Endothelial cell of umbilical vein (primary cell): ENCODE measurements at regions not wholly inside any gene's neighbourhood (a gene's known extent, or its start where the extent isn't known, plus 50 kb on each side); places are given as distances from the start of the nearest gene placed in this dataset.

Experiments used
- BruUV-seq: library from RNA; stranded (reverse); fragments of 400-500 nt; replicated peaks from 2 replicates; lab custom pipeline; 2021; lab: Mats Ljungman, UMichigan
- CTCF ChIA-PET: fragments of 300-600, 350-600 bp; sonication (Branson Sonifier 250); formaldehyde crosslinking; loops from one replicate; lab custom pipeline; 2021; ENCODE audit warnings: antibody characterized with exemption, inconsistent platforms; lab: Charles Lee
- POLR2A ChIA-PET: fragments of 300-600, 350-600 bp; sonication (Branson Sonifier 250); formaldehyde crosslinking; loops from one replicate; lab custom pipeline; 2021; ENCODE audit warnings: antibody characterized with exemption, inconsistent platforms; lab: Charles Lee
- DNase-seq: peaks from one replicate; pipeline ENCODE4 v3.0.0-alpha.2; 2011; ENCODE audit warnings: low read depth, low spot score
- FAIRE-seq: peaks from 2 replicates; lab custom pipeline; 2011; peaks lifted over from hg19 to GRCh38; lab: Jason Lieb, UNC
- H2AFZ ChIP-seq: 2 replicates; pipeline ENCODE4 v1.6.0; 2012; ENCODE audit warnings: low read depth, low read length, control low read depth, inconsistent platforms
- H3K27ac ChIP-seq: 2 replicates; pipeline ENCODE4 v1.5.1; 2011; ENCODE audit warnings: low read depth, mild to moderate bottlenecking, control low read depth, low read length, moderate library complexity; ENCODE audit not compliant: insufficient read depth
- H3K27me3 ChIP-seq, 2 experiments: 2 replicates each; pipeline versions ENCODE4 v1.6.0 to v1.6.1; 2011; ENCODE audit warnings: low read length in 2 of 2, mixed read lengths in 1 of 2; ENCODE audit not compliant: control insufficient read depth in 2 of 2, insufficient read depth in 2 of 2
- H3K36me3 ChIP-seq, 2 experiments: 2 replicates in 1 of 2; 3 replicates in 1 of 2; pipeline ENCODE4 v1.5.1; 2011; ENCODE audit warnings: low read length in 2 of 2, mild to moderate bottlenecking in 1 of 2, moderate library complexity in 1 of 2; ENCODE audit not compliant: control insufficient read depth in 2 of 2, insufficient read depth in 2 of 2; ENCODE audit errors: extremely low read depth in 1 of 2
- H3K4me1 ChIP-seq: 3 replicates; pipeline ENCODE4 v1.5.1; 2011; ENCODE audit warnings: mild to moderate bottlenecking, low read length; ENCODE audit not compliant: control insufficient read depth, insufficient read depth; ENCODE audit errors: extremely low read depth
- H3K4me2 ChIP-seq: 2 replicates; pipeline ENCODE4 v1.6.1; 2011; ENCODE audit warnings: low read length, control low read depth, mixed read lengths; ENCODE audit not compliant: insufficient read depth
- H3K4me3 ChIP-seq, 3 experiments: fragments of 200-600 bp in 1 of 3; sonication (generic), shearing (Covaris generic) in 1 of 3; replicated peaks in 1 of 3; 2 replicates each; pipeline ENCODE4 v1.5.1; 2011 to 2016; ENCODE audit warnings: control low read depth in 3 of 3, low read length in 3 of 3, mild to moderate bottlenecking in 2 of 3, inconsistent platforms in 1 of 3, low read depth in 1 of 3, moderate library complexity in 1 of 3; ENCODE audit not compliant: insufficient read depth in 1 of 3
- H3K79me2 ChIP-seq: 2 replicates; pipeline ENCODE4 v1.6.0; 2012; ENCODE audit warnings: low read length, inconsistent platforms; ENCODE audit not compliant: control insufficient read depth, insufficient read depth
- H3K9ac ChIP-seq: replicated peaks from 2 replicates; pipeline ENCODE3; 2011; ENCODE audit warnings: low read length, control low read depth; ENCODE audit not compliant: insufficient read depth; ENCODE audit errors: extremely low read depth
- H3K9me1 ChIP-seq: replicated peaks from 3 replicates; pipeline ENCODE4 v1.6.0; 2011; ENCODE audit warnings: mild to moderate bottlenecking, low read length; ENCODE audit not compliant: control insufficient read depth, insufficient read depth; ENCODE audit errors: extremely low read depth
- H3K9me3 ChIP-seq: replicated peaks from 2 replicates; pipeline ENCODE4 v1.5.1; 2012; ENCODE audit warnings: low read length, inconsistent platforms; ENCODE audit not compliant: control insufficient read depth, insufficient read depth
- H4K20me1 ChIP-seq: replicated peaks from 2 replicates; pipeline ENCODE3; 2011; ENCODE audit warnings: mild to moderate bottlenecking, low read length; ENCODE audit not compliant: control insufficient read depth, insufficient read depth; ENCODE audit errors: extremely low read depth
- EZH2 ChIP-seq: IDR thresholded peaks from 2 replicates; pipeline ENCODE4 v1.6.1; 2012; ENCODE audit warnings: borderline replicate concordance, low read depth, mild to moderate bottlenecking, moderate library complexity, low read length, inconsistent platforms; ENCODE audit not compliant: severe bottlenecking
- FOS ChIP-seq: IDR thresholded peaks from 2 replicates; pipeline ENCODE4 v1.6.1; 2011; ENCODE audit warnings: mild to moderate bottlenecking, low read length, moderate library complexity, borderline replicate concordance; ENCODE audit not compliant: insufficient read depth
- GATA2 ChIP-seq: IDR thresholded peaks from 2 replicates; pipeline ENCODE4 v1.7.0; 2011; ENCODE audit warnings: low read depth, mild to moderate bottlenecking, moderate library complexity, mixed read lengths, low read length; ENCODE audit not compliant: insufficient read length, insufficient read depth
- MYC ChIP-seq: IDR thresholded peaks from one replicate; pipeline ENCODE4 v1.6.1; 2011; ENCODE audit warnings: mild to moderate bottlenecking, low read depth, low read length
- POLR2A ChIP-seq: IDR thresholded peaks from 2 replicates; pipeline ENCODE4 v1.6.1; 2012; ENCODE audit warnings: low read depth, mild to moderate bottlenecking, control low read depth, low read length
- POLR2AphosphoS5 ChIP-seq: IDR thresholded peaks from 2 replicates; pipeline ENCODE4 v1.6.1; 2012; ENCODE audit warnings: low read depth, mild to moderate bottlenecking, control low read depth, low read length, moderate library complexity; ENCODE audit not compliant: insufficient read depth
- dilution Hi-C: fragments of 300-500 bp; cut with MboI; formaldehyde crosslinking; loops from one replicate; pipeline ENCODE4 v1.15.0; 2019; ENCODE audit warnings: low sequenced_read_pairs; ENCODE audit not compliant: extremely low pct_ligation_motif_present
- intact Hi-C: fragments of 100-400 bp; cut with micrococcal nuclease; formaldehyde crosslinking; loops from one replicate; pipeline ENCODE4 v1.10.0; 2022
- TF ChIP-seq, protein P1 (sequence below): IDR thresholded peaks from 2 replicates; pipeline ENCODE4 v1.6.1; 2011; ENCODE audit not compliant: insufficient read depth, insufficient read length
- TF ChIP-seq, protein P2 (sequence below), 2 donors: IDR thresholded peaks; 1 replicate in 1 of 2; 2 replicates in 1 of 2; pipeline ENCODE4 v1.5.1; 2011; ENCODE audit warnings: low read length in 2 of 2, mild to moderate bottlenecking in 2 of 2, moderate library complexity in 2 of 2, control low read depth in 1 of 2, inconsistent platforms in 1 of 2, low read depth in 1 of 2; ENCODE audit not compliant: insufficient read depth in 1 of 2; ENCODE audit errors: extremely low read depth in 1 of 2

DNA sequence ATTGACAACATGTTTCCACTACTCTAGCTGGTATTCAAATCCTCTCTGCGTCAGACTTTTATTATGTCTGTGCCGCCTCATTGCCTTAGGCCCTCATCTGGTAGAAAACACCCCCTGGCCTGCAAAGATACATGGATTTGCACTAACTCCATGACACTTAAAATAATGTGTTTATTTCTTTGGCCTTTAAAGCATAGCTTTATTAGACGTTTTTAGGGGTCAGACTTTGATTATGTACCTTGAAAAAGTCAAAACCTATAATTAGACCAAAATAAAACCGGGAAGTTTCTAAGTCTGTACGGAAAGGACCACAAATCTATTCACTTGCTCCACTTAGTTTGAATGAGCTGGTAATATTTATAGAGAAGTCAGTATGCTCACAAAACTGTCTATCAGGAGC is 357.9 kb upstream of the NOX3 start:
- dilution Hi-C loops: no loop called here
- no peaks in the 10 kb centered on the region for H3K9me3 ChIP-seq
- intact Hi-C loops: no loop called here
- BruUV-seq: no TSS peak
- H3K4me1 ChIP-seq: no peaks in the 10 kb centered on the region
- POLR2A ChIA-PET: no interaction called here
- no peaks in the 10 kb centered on the region for H3K9me1 ChIP-seq
- H2AFZ ChIP-seq: no peak overlapping the region
- CTCF ChIA-PET: interaction anchor here (1.0 kb wide), 1 partner anchor 130 kb away, joined by 3 read pairs; no protein-coding TSS in a partner anchor
- no peaks in the 10 kb centered on the region for H3K27me3 ChIP-seq
- FAIRE-seq (no peak), DNase-seq (no peak)
- no peak for TF ChIP-seq GATA2
- no peak for TF ChIP-seq POLR2A
- TF ChIP-seq MYC: no peak
- H3K27ac ChIP-seq: no peak overlapping the region
- no peaks in the 10 kb centered on the region for H3K79me2 ChIP-seq
- no peak overlapping the region for H3K4me2 ChIP-seq
- no peak overlapping the region for H3K4me3 ChIP-seq
- H3K36me3 ChIP-seq: no peaks in the 10 kb centered on the region
- H3K9ac ChIP-seq: no peak overlapping the region
- no peaks in the 10 kb centered on the region for H4K20me1 ChIP-seq

DNA sequence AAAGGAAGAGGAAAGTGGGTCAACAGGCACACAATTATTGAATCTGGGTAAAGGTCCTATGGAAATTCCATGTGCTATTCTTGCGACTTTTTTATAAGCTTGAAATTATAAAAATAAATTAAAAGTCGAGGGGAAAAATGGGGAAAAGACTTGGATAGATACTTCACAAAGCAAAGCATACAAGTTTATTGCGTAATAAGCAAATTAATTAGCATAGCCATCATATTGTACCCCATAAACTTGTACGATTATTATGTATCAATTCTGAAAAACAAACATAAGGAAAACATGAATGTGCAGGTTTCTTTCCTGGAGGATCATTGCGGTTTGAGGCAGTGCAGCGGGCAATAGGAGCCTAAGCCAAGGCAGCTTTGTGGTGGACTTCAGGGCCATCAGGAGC is 351.6 kb upstream of the NOX3 start:
- dilution Hi-C loops (no loop called here), intact Hi-C loops (no loop called here)
- FAIRE-seq: no peak
- Histone ChIP-seq H3K79me2 (no peaks in the 10 kb centered on the region), H3K9ac (no peak overlapping the region), H3K27me3 (no peaks in the 10 kb centered on the region), H3K27ac (no peak overlapping the region), H3K36me3 (no peaks in the 10 kb centered on the region), H3K4me1 (no peaks in the 10 kb centered on the region), H3K4me3 (no peak overlapping the region), H3K9me3 (no peaks in the 10 kb centered on the region), H3K9me1 (no peaks in the 10 kb centered on the region), H3K4me2 (no peak overlapping the region), H2AFZ (no peak overlapping the region), H4K20me1 (no peaks in the 10 kb centered on the region)
- ChIA-PET CTCF (interaction anchor here (1.2 kb wide), 1 partner anchor 41 kb away, joined by 4 read pairs; no protein-coding TSS in a partner anchor), POLR2A (no interaction called here)
- BruUV-seq: no TSS peak
- DNase-seq: no peak
- no peak for TF ChIP-seq FOS
- no peak for TF ChIP-seq POLR2AphosphoS5
- TF ChIP-seq EZH2: no peak
- TF ChIP-seq, protein P1, sequence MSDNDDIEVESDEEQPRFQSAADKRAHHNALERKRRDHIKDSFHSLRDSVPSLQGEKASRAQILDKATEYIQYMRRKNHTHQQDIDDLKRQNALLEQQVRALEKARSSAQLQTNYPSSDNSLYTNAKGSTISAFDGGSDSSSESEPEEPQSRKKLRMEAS: no peak
- no peak for TF ChIP-seq MYC
- no peak for TF ChIP-seq GATA2
- TF ChIP-seq POLR2A: no peak
- TF ChIP-seq, protein P2, sequence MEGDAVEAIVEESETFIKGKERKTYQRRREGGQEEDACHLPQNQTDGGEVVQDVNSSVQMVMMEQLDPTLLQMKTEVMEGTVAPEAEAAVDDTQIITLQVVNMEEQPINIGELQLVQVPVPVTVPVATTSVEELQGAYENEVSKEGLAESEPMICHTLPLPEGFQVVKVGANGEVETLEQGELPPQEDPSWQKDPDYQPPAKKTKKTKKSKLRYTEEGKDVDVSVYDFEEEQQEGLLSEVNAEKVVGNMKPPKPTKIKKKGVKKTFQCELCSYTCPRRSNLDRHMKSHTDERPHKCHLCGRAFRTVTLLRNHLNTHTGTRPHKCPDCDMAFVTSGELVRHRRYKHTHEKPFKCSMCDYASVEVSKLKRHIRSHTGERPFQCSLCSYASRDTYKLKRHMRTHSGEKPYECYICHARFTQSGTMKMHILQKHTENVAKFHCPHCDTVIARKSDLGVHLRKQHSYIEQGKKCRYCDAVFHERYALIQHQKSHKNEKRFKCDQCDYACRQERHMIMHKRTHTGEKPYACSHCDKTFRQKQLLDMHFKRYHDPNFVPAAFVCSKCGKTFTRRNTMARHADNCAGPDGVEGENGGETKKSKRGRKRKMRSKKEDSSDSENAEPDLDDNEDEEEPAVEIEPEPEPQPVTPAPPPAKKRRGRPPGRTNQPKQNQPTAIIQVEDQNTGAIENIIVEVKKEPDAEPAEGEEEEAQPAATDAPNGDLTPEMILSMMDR (IDR thresholded peaks at IDR 0.05; ENCODE audit: extremely low read depth in 1 of 2, insufficient read depth in 1 of 2, low read depth in 1 of 2, low read length in 2 of 2): no peak
